ENCODE measurements at regions not wholly inside any gene's neighbourhood (a gene's known extent, or its start where the extent isn't known, plus 50 kb on each side); places are given as distances from the start of the nearest gene placed in this dataset.
"Not testable (repeated sequence)": the region's sequence is repeated elsewhere in the genome, so short reads cannot be mapped to it uniquely, and the experiment has no call there.

DNA sequence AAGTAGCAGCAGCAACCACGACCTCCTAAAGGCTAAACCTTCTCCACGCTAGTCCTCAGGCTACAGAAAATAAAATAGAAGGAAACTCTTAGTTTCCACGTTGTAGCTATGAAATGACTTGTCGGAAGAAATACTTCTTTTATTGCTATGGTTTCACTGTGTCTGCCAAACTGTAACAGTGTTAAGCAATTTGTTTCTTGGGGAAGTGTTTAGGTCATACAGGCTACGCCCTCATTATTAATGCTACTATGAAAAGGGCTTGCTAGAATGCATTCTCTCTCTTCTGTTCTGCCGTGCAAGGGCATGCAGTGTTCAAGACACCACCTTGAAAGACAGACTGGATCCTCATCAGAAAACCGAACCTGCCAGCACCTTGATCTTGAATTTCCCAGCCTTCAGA is 462.7 kb downstream of the PLOD2 start:
- TF ChIP-seq, protein P1, sequence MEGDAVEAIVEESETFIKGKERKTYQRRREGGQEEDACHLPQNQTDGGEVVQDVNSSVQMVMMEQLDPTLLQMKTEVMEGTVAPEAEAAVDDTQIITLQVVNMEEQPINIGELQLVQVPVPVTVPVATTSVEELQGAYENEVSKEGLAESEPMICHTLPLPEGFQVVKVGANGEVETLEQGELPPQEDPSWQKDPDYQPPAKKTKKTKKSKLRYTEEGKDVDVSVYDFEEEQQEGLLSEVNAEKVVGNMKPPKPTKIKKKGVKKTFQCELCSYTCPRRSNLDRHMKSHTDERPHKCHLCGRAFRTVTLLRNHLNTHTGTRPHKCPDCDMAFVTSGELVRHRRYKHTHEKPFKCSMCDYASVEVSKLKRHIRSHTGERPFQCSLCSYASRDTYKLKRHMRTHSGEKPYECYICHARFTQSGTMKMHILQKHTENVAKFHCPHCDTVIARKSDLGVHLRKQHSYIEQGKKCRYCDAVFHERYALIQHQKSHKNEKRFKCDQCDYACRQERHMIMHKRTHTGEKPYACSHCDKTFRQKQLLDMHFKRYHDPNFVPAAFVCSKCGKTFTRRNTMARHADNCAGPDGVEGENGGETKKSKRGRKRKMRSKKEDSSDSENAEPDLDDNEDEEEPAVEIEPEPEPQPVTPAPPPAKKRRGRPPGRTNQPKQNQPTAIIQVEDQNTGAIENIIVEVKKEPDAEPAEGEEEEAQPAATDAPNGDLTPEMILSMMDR (IDR thresholded peaks at IDR 0.05), result no peak
- DNase-seq (peak in 1 of 4 donors; percentile 18), ATAC-seq (peak; percentile 21)
- Histone ChIP-seq H3K36me3 (no peaks in the 10 kb centered on the region), H3K4me3 (no peak overlapping the region), H3K4me1 (no peaks in the 10 kb centered on the region), H3K27me3 (no peaks in the 10 kb centered on the region), H3K9me3 (no peaks in the 10 kb centered on the region), H3K27ac (no peak overlapping the region)
- intact Hi-C loops (cut with DNase I), result no loop called here

DNA sequence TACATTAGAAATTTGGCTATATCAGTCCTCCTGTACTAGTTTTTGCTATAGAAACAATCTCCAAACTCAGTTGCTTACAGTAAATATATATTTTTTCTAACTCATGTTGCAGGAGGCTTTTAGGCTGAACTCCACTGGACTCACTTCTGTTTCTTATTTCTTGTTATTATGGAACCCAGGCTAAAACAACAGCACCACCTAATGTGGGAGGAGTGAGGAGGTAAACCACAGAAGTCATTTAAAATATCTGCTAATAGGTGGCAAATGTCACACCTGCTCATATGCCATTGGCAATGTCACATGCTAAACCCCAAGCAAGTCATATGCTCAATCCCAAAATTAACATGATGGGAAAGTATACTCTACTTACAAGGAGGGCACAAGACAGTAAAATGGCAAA is 462.2 kb downstream of the PLOD2 start:
- Histone ChIP-seq H3K4me1 (no peaks in the 10 kb centered on the region), H3K27me3 (no peaks in the 10 kb centered on the region), H3K4me3 (no peak overlapping the region), H3K27ac (no peak overlapping the region), H3K9me3 (no peaks in the 10 kb centered on the region), H3K36me3 (no peaks in the 10 kb centered on the region)
- ATAC-seq, result no peak
- TF ChIP-seq, protein P1 (IDR thresholded peaks at IDR 0.05), result no peak
- no peak for DNase-seq
- intact Hi-C loops (cut with DNase I), result no loop called here

DNA sequence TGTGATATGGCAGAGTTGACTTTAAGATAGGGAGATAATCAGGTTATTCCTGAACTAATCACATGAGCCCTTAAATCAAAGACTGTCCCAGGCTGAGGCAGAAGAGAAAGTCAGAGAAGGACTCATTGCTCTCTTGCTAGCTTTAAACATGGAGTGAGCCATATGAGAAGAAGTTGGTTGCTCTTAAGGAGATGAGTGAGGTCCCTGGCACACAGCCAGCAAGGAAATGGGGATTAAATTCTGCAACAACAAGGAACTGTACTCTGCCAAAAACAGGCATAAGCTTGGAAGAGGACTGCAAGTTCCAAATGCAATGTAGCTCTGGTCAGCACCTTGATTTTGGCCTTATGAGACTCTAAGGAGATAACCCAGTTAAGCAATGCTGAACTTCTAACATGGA is 457.0 kb downstream of the PLOD2 start:
- TF ChIP-seq, protein P1 (IDR thresholded peaks at IDR 0.05), result no peak
- H3K36me3 ChIP-seq, result no peaks in the 10 kb centered on the region
- intact Hi-C loops (cut with DNase I), result no loop called here
- ATAC-seq (no peak), DNase-seq (peak in 1 of 4 donors; percentile 7)
- H3K27me3 ChIP-seq, result no peaks in the 10 kb centered on the region
- no peak overlapping the region for H3K4me3 ChIP-seq
- H3K4me1 ChIP-seq, result no peaks in the 10 kb centered on the region
- H3K27ac ChIP-seq, result no peak overlapping the region
- no peaks in the 10 kb centered on the region for H3K9me3 ChIP-seq

DNA sequence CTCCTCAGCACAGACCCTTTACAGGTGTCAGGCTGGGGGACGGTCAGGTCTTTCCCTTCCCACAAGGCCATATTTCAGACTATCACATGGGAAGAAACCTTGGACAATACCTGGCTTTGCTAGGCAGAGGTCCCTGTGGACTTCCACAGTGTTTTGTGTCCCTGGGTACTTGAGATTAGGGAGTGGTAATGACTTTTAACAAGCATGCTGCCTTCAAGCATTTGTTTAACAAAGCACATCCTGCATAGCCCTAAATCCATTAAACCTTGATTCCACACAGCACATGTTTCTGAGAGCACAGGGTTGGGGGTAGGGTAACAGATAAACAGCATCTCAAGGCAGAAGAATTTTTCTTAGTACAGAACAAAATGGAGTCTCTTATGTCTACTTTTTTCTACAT is 451.2 kb downstream of the PLOD2 start:
- H3K9me3 ChIP-seq; H3K4me1 ChIP-seq; ATAC-seq; H3K4me3 ChIP-seq; DNase-seq; H3K27ac ChIP-seq; intact Hi-C loops (cut with DNase I); H3K27me3 ChIP-seq; H3K36me3 ChIP-seq: not testable (repeated sequence)

DNA sequence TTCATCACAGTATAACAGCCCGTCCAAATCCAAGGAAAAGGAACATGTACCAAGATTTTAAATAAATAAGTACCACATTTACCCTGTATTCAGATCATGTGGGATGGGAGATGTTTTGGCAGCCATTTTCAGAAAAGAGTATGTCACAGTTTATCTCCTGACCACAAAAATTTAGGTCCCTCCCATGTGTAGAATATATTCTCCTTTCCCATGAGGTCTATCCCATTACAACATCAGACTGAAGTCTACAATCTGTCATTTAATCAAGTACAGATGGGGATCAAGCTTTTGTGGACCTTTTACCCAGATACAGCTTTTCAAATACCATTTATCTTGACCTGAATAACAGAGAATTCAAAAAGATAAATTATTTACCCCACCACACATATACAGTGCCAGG is 444.5 kb downstream of the PLOD2 start:
- no peak for DNase-seq
- no peak for ATAC-seq
- Histone ChIP-seq H3K4me3 (no peak overlapping the region), H3K27me3 (no peaks in the 10 kb centered on the region), H3K9me3 (no peaks in the 10 kb centered on the region), H3K4me1 (no peaks in the 10 kb centered on the region), H3K36me3 (no peaks in the 10 kb centered on the region), H3K27ac (no peak overlapping the region)
- TF ChIP-seq, protein P1 (IDR thresholded peaks at IDR 0.05), result no peak
- intact Hi-C loops (cut with DNase I), result no loop called here

DNA sequence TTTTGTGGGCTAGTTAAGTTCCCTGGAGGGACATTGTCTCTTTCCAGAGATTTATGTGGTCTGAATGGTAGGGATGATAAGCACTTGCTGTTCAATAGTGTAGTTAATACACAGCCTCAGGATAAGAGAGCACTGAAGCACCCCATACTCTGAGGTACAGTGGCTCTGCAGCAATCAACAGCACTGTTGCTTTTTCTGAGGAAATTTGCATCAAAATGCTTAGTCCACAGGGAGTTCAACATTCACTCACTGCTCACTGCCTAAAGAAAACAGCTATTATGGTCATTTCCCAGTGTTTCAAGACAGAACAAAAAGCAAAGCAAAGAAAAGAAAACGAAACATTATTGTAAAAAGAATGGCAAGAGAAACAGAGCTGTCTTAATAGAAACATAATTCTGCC is 441.9 kb downstream of the PLOD2 start:
- H3K9me3 ChIP-seq, result no peaks in the 10 kb centered on the region
- TF ChIP-seq, protein P1 (IDR thresholded peaks at IDR 0.05), result no peak
- H3K4me1 ChIP-seq, result no peaks in the 10 kb centered on the region
- no peaks in the 10 kb centered on the region for H3K36me3 ChIP-seq
- H3K27me3 ChIP-seq, result no peaks in the 10 kb centered on the region
- H3K4me3 ChIP-seq, result no peak overlapping the region
- intact Hi-C loops (cut with DNase I), result no loop called here
- DNase-seq, result no peak
- H3K27ac ChIP-seq, result no peak overlapping the region
- no peak for ATAC-seq

Data from left lung (tissue), 4 donors.